Osteoblast (primary cell): ENCODE measurements at regions not wholly inside any gene's neighbourhood (a gene's known extent, or its start where the extent isn't known, plus 50 kb on each side); places are given as distances from the start of the nearest gene placed in this dataset.

ENCODE experiments used
- DNase-seq: peaks from one replicate; pipeline ENCODE4 v3.0.0; 2011; ENCODE audit warnings: low spot score, mixed read lengths; ENCODE audit not compliant: insufficient read length; ENCODE audit errors: missing footprints
- H2AFZ ChIP-seq: 2 replicates; pipeline ENCODE4 v1.6.0; 2011; ENCODE audit warnings: mild to moderate bottlenecking, low read length
- H3K27ac ChIP-seq: 2 replicates; pipeline ENCODE4 v1.5.1; 2011; ENCODE audit warnings: mild to moderate bottlenecking, low read depth, low read length, moderate library complexity
- H3K27me3 ChIP-seq: 2 replicates; pipeline ENCODE4 v1.6.0; 2012; ENCODE audit warnings: mild to moderate bottlenecking, control low read depth, inconsistent platforms, low read length, moderate library complexity; ENCODE audit not compliant: insufficient read depth
- H3K36me3 ChIP-seq: 2 replicates; pipeline ENCODE4 v1.5.1; 2011; ENCODE audit warnings: mild to moderate bottlenecking, low read length, control low read depth, moderate library complexity; ENCODE audit not compliant: insufficient read depth
- H3K4me1 ChIP-seq: 2 replicates; pipeline ENCODE4 v1.5.1; 2011; ENCODE audit warnings: mild to moderate bottlenecking, low read length, control low read depth, moderate library complexity; ENCODE audit not compliant: insufficient read depth
- H3K4me2 ChIP-seq: 2 replicates; pipeline ENCODE4 v1.6.0; 2011; ENCODE audit warnings: mild to moderate bottlenecking, low read length; ENCODE audit not compliant: insufficient read depth
- H3K4me3 ChIP-seq: fragments of 200-600 bp; sonication (generic); 3 replicates; pipeline ENCODE4 v1.5.1; 2012; ENCODE audit warnings: mild to moderate bottlenecking, low read length, inconsistent platforms; ENCODE audit not compliant: insufficient read depth
- H3K79me2 ChIP-seq: 2 replicates; pipeline ENCODE4 v1.6.0; 2012; ENCODE audit warnings: mild to moderate bottlenecking, low read length, control low read depth, inconsistent platforms; ENCODE audit not compliant: insufficient read depth
- H3K9me3 ChIP-seq: 2 replicates; pipeline ENCODE4 v1.5.1; 2011; ENCODE audit warnings: low read depth, low read length, control low read depth
- H4K20me1 ChIP-seq: 2 replicates; pipeline ENCODE4 v1.6.0; 2012; ENCODE audit warnings: mild to moderate bottlenecking, low read length, control low read depth; ENCODE audit not compliant: insufficient read depth
- TF ChIP-seq, protein P1 (sequence below): IDR thresholded peaks from 2 replicates; pipeline ENCODE4 v1.5.1; 2011; ENCODE audit warnings: mild to moderate bottlenecking, low read depth, low read length, moderate library complexity; ENCODE audit errors: extremely low read depth

DNA sequence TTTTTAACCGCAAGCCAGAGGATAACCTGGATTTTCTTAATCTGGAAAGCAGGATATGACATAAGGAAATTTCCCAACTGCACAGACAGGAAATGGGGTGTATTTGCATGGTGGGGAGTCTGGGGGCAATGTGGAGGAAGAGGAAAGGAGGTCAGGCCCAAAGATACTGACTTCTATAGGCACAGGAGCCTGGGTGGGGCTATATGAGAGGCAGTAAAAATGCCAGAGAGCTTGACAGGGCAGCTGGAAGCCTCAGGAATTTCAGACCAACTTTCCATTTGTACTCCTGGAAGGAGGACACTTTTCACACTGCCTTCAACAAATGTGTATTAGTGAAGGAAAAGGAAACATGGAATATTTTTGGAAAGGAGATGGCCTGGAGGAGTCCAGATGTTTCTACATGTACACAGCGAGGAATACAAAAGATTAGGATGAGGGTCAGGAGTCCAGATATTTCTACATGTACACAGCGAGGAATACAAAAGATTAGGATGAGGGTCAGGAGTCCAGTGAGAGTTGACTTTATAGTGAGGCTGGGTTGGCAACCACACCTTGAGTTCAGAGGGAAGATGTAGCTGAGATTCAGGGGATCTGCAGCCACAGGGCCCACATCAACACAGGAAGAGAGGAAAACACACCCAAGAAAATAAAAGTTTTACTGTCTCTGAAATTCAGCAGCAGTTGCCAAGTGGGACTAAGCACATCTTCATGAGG lies 111.9 kb upstream of the PTPRG start:
- H3K4me2 ChIP-seq = no peak overlapping the region
- H3K36me3 ChIP-seq = no peaks in the 10 kb centered on the region
- no peak overlapping the region for H3K4me3 ChIP-seq
- H3K27me3 ChIP-seq = no peaks in the 10 kb centered on the region
- H3K4me1 ChIP-seq = peaks cover 18% of the 10 kb centered on the region
- no peaks in the 10 kb centered on the region for H3K79me2 ChIP-seq
- H4K20me1 ChIP-seq = no peaks in the 10 kb centered on the region
- TF ChIP-seq, protein P1, sequence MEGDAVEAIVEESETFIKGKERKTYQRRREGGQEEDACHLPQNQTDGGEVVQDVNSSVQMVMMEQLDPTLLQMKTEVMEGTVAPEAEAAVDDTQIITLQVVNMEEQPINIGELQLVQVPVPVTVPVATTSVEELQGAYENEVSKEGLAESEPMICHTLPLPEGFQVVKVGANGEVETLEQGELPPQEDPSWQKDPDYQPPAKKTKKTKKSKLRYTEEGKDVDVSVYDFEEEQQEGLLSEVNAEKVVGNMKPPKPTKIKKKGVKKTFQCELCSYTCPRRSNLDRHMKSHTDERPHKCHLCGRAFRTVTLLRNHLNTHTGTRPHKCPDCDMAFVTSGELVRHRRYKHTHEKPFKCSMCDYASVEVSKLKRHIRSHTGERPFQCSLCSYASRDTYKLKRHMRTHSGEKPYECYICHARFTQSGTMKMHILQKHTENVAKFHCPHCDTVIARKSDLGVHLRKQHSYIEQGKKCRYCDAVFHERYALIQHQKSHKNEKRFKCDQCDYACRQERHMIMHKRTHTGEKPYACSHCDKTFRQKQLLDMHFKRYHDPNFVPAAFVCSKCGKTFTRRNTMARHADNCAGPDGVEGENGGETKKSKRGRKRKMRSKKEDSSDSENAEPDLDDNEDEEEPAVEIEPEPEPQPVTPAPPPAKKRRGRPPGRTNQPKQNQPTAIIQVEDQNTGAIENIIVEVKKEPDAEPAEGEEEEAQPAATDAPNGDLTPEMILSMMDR = no peak
- no peak overlapping the region for H2AFZ ChIP-seq
- no peak for DNase-seq
- H3K27ac ChIP-seq = no peak overlapping the region
- H3K9me3 ChIP-seq = no peaks in the 10 kb centered on the region

DNA sequence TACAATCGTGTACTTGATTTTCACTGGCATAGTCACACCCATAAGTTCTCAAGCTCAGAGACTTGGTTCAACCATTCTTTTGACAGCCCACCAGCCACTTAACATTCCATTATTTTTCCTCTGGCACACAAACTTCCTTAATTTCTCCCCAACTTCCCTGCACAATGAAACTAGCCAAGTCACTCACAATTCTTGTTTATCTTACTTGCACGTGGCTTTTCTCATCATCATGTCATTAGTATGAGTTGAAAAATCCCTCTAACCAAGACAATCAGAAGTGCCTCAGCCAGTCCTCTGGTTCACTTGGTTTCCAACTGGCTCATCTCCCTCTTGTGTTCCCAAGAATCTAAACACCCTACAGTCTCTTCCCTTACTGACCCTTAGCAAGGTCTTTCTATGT lies 110.5 kb upstream of the PTPRG start:
- DNase-seq = no peak

DNA sequence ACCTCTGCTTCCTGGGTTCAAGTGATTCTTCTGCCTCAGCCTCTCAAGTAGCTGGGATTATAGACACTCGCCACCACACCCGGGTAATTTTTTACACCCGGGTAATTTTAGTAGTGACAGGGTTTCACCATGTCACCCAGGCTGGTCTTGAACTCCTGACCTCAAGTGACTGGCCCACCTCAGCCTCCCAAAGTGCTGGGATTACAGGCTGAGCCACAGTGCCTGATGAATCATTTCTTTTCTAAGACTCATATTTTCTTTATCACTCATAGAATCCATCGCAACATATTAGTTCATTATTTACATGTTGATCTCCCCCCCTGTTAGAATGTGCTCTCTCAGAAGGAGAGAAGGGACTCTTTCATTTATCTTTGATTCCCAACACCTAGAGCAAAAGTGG lies 109.5 kb upstream of the PTPRG start:
- no peaks in the 10 kb centered on the region for H3K79me2 ChIP-seq
- no peaks in the 10 kb centered on the region for H3K9me3 ChIP-seq
- no peak overlapping the region for H3K27ac ChIP-seq
- H3K4me2 ChIP-seq = no peak overlapping the region
- no peak overlapping the region for H3K4me3 ChIP-seq
- H4K20me1 ChIP-seq = no peaks in the 10 kb centered on the region
- no peak overlapping the region for H2AFZ ChIP-seq
- no peak for DNase-seq
- peaks cover 21% of the 10 kb centered on the region for H3K4me1 ChIP-seq
- TF ChIP-seq, protein P1 = no peak
- H3K27me3 ChIP-seq = no peaks in the 10 kb centered on the region
- H3K36me3 ChIP-seq = no peaks in the 10 kb centered on the region

More for the DNA sequence above, 110.5 kb upstream of the PTPRG start:
- Histone ChIP-seq H4K20me1 (no peaks in the 10 kb centered on the region), H3K79me2 (no peaks in the 10 kb centered on the region), H2AFZ (no peak overlapping the region), H3K4me2 (no peak overlapping the region), H3K27ac (no peak overlapping the region), H3K4me3 (no peak overlapping the region), H3K9me3 (no peaks in the 10 kb centered on the region), H3K4me1 (peaks cover 21% of the 10 kb centered on the region), H3K27me3 (no peaks in the 10 kb centered on the region), H3K36me3 (no peaks in the 10 kb centered on the region)
- TF ChIP-seq, protein P1 = no peak

DNA sequence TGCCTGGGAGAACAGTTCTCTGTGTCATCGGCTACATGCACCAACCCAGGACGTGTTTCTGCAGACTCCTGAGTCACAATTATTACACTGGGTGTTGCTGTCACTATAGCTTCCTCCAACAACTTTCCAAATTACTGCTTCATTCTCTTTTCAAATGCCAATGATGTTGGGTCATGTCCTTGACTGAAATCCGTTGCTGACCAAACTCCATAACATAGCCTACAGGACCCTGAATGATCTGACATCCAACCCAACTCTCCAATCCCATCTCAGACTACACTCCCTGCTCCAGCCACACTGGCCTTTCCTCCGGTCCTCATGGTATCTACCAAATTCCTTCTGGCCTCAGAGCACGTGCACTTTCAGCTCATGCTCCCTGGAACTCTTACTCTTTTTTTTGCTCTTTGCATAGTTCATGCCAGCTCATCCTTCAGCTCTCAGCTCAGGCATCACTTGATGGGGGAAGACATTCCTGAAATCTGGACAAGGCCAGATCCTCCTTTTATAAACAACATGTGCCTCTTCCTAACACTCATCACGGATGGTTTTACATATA lies 108.8 kb upstream of the PTPRG start:
- peak; percentile 51 for DNase-seq
- Histone ChIP-seq H3K36me3 (no peaks in the 10 kb centered on the region), H3K27ac (peak overlapping the region; percentile 6), H3K79me2 (no peaks in the 10 kb centered on the region), H3K27me3 (no peaks in the 10 kb centered on the region), H3K4me1 (peaks cover 21% of the 10 kb centered on the region), H2AFZ (peak overlapping the region; percentile 25), H4K20me1 (no peaks in the 10 kb centered on the region), H3K4me3 (no peak overlapping the region), H3K4me2 (no peak overlapping the region), H3K9me3 (no peaks in the 10 kb centered on the region)
- TF ChIP-seq, protein P1 = no peak
